ENCODE measurements at regions not wholly inside any gene's neighbourhood (a gene's known extent, or its start where the extent isn't known, plus 50 kb on each side); places are given as distances from the start of the nearest gene placed in this dataset.

GRCh38 chr5:36769129-36769770 lies 107.3 kb upstream of the NIPBL start:
- no peak for TF ChIP-seq POLR2A (IDR thresholded peaks at IDR 0.05)
- no peak for TF ChIP-seq CTCF (IDR thresholded peaks at IDR 0.05)
